Esophagus squamous epithelium (tissue), 5 donors: ENCODE measurements at regions not wholly inside any gene's neighbourhood (a gene's known extent, or its start where the extent isn't known, plus 50 kb on each side); places are given as distances from the start of the nearest gene placed in this dataset.

Experiments
- DNase-seq: peaks from one replicate; lab custom pipeline; 2025; lab: John Stamatoyannopoulos, UW
- H3K27ac ChIP-seq, 4 donors: fragments of 200-600 bp; sonication (generic); one replicate each; pipeline ENCODE4 v1.5.1; 2016 to 2019; ENCODE audit warnings: mild to moderate bottlenecking in 1 of 4
- H3K27me3 ChIP-seq, 4 donors: fragments of 200-600 bp; sonication (generic); 1 replicate in 3 of 4; 2 replicates in 1 of 4; pipeline versions ENCODE4 v1.5.1 to v1.6.0; 2017 to 2021; ENCODE audit warnings: antibody characterized with exemption in 1 of 4
- H3K36me3 ChIP-seq, 3 donors: fragments of 200-600 bp; sonication (generic); one replicate each; pipeline ENCODE4 v1.5.1; 2016 to 2019
- H3K4me1 ChIP-seq, 3 donors: fragments of 200-600 bp; sonication (generic); one replicate each; pipeline ENCODE4 v1.5.1; 2017 to 2019
- H3K4me3 ChIP-seq, 4 donors: fragments of 200-600 bp; sonication (generic); 1 replicate in 3 of 4; 2 replicates in 1 of 4; pipeline ENCODE4 v1.5.1; 2016 to 2019; ENCODE audit warnings: mild to moderate bottlenecking in 2 of 4, moderate library complexity in 1 of 4
- H3K9me3 ChIP-seq, 3 donors: fragments of 200-600 bp; sonication (generic); one replicate each; pipeline ENCODE4 v1.5.1; 2016 to 2019
- POLR2A ChIP-seq, 4 donors: fragments of 450-650 bp; IDR thresholded peaks; one replicate each; pipeline ENCODE4 v1.6.1; 2017; ENCODE audit warnings: antibody characterized with exemption in 4 of 4, mild to moderate bottlenecking in 4 of 4, moderate library complexity in 3 of 4
- WGBS, 2 donors: methylation state at CpG; one replicate each; pipeline ENCODE4 v1.1.5; 2018; 5-methylcytosine and 5-hydroxymethylcytosine counted together
- intact Hi-C: fragments of 100-400 bp; cut with DNase I; formaldehyde crosslinking; loops from one replicate; pipeline ENCODE4 v1.15.0; 2022
- TF ChIP-seq, protein P1 (sequence below), 6 experiments: fragments of 450-650 bp in 4 of 6; fragments of 200-600 bp in 2 of 6; sonication (generic) in 2 of 6; IDR thresholded peaks; one replicate each; pipeline ENCODE4 v1.5.1; 2016 to 2019; ENCODE audit warnings: antibody characterized with exemption in 6 of 6, mild to moderate bottlenecking in 4 of 6, moderate library complexity in 4 of 6
- donor health status: DM: yes; HTN: yes; CAD: no.

DNA sequence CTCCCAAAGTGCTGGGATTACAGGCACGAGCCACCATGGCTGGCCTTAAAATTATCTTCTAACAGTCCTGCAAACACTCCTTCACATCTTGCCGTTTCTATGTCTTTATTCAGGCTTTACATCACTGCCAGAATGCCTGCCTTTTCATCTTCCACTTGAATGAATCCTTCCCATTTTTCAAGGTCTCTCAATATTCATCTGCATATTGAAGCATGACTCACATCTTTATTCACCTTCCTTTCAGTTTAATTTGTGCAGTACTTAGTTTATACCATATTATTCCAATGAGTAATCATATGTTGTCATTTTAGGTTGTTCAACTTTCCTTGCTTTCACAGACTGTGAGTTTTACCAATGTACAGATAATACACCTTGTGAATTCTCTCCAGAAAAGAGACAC is 510.1 kb upstream of the PIK3C3 start:
- Histone ChIP-seq H3K4me1 (no peaks in the 10 kb centered on the region), H3K27ac (no peak overlapping the region), H3K9me3 (no peaks in the 10 kb centered on the region), H3K36me3 (no peaks in the 10 kb centered on the region), H3K4me3 (no peak overlapping the region), H3K27me3 (no peaks in the 10 kb centered on the region)
- WGBS, 2 donors = 49 to 54% methylated on average over 2 of the region's 2 CpGs
- DNase-seq = no peak
- TF ChIP-seq, protein P1, sequence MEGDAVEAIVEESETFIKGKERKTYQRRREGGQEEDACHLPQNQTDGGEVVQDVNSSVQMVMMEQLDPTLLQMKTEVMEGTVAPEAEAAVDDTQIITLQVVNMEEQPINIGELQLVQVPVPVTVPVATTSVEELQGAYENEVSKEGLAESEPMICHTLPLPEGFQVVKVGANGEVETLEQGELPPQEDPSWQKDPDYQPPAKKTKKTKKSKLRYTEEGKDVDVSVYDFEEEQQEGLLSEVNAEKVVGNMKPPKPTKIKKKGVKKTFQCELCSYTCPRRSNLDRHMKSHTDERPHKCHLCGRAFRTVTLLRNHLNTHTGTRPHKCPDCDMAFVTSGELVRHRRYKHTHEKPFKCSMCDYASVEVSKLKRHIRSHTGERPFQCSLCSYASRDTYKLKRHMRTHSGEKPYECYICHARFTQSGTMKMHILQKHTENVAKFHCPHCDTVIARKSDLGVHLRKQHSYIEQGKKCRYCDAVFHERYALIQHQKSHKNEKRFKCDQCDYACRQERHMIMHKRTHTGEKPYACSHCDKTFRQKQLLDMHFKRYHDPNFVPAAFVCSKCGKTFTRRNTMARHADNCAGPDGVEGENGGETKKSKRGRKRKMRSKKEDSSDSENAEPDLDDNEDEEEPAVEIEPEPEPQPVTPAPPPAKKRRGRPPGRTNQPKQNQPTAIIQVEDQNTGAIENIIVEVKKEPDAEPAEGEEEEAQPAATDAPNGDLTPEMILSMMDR (IDR thresholded peaks at IDR 0.05) = no peak
- TF ChIP-seq POLR2A (IDR thresholded peaks at IDR 0.05) = no peak
- intact Hi-C loops = no loop called here

DNA sequence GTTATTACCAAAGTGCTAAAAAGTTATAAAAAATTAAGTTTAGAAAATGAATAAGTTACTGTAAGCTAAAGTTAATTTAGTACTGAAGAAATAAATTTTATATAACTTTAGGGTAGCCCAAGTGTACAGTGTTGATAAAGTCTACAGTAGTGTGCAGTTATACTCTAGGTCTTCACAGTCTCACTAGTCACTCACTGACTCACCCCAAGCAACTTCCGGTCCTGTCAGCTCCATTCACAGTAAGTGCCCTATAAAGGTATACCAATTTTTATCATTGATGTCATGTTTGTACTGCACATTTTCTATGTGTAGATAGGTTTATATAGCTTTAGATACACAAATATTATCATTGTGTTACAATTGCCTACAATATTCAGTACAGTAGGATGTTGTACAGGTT is 518.3 kb upstream of the PIK3C3 start:
- intact Hi-C loops = no loop called here
- no peak for DNase-seq
- H3K4me3 ChIP-seq = no peak overlapping the region
- no peaks in the 10 kb centered on the region for H3K4me1 ChIP-seq
- H3K27me3 ChIP-seq = no peaks in the 10 kb centered on the region
- WGBS, 2 donors = 63 to 67% methylated on average over 1 of the region's 1 CpG
- no peak overlapping the region for H3K27ac ChIP-seq
- TF ChIP-seq, protein P1 (IDR thresholded peaks at IDR 0.05) = no peak
- TF ChIP-seq POLR2A (IDR thresholded peaks at IDR 0.05) = no peak
- peaks cover 0 to 4% (median 0%) of the 10 kb centered on the region in 3 donors for H3K9me3 ChIP-seq
- H3K36me3 ChIP-seq = no peaks in the 10 kb centered on the region

DNA sequence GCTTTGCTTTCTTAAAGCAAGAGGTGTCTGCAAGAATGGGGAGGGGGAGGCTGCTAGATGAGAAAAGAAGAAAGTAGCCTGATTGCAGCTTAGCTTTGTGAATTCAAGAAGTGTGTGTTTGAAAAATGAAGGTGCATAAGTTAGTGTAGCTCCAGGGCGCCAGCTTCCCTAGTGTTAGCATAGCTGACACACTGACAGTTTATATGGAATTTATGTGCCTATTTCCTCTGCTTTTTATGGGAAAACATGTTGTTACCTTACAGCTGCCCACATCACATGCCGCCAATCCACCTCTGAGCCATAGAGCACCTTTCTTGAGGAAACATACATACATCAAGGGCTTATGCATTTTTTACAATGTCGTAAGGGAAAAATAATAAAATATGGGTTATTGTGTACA is 536.4 kb upstream of the PIK3C3 start:
- Histone ChIP-seq H3K36me3 (no peaks in the 10 kb centered on the region), H3K9me3 (no peaks in the 10 kb centered on the region), H3K27ac (no peak overlapping the region), H3K4me3 (no peak overlapping the region), H3K4me1 (no peaks in the 10 kb centered on the region), H3K27me3 (no peaks in the 10 kb centered on the region)
- 88 to 89% methylated on average over 3 of the region's 3 CpGs for WGBS, 2 donors
- DNase-seq = no peak
- intact Hi-C loops = no loop called here
- TF ChIP-seq POLR2A (IDR thresholded peaks at IDR 0.05) = no peak
- TF ChIP-seq, protein P1 (IDR thresholded peaks at IDR 0.05) = no peak

DNA sequence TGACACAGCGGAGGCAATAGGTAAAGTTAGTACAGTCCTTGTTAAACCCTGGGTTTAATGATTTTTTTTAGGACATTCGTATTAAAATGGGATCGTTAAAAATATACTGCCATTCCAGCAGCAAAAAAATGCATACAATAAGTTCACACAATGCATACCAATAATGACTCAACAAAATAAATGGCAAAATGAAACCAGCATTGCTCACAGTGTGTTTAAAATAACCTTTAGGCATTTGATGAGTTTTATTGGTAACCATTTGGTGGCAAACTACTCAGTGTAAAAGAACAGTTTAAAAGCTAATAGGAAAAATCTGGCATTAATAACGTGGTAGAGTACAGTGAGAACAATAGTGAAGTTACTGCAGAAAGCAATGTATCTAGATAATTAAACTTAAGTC is 539.0 kb upstream of the PIK3C3 start:
- intact Hi-C loops = no loop called here
- no peaks in the 10 kb centered on the region for H3K36me3 ChIP-seq

DNA sequence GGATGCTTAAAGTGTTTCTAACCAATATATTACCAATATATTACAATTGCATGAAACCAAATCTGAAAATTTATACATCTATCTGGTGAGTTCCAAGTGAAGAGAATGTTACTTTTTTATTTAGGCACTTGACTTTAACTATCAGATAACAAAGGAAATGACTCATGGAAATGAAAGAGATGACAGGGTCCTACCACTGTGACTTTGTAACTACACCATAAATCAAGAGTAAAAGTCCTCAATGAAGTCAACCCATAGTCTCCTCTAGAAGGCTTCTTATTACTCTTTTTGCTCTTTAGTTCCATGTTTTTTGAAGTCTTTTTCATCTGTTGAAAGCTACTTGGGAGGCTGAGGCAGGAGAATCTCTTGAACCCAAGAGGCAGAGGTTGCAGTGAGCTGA is 545.0 kb upstream of the PIK3C3 start:
- DNase-seq = no peak
- Histone ChIP-seq H3K9me3 (no peaks in the 10 kb centered on the region), H3K27me3 (no peaks in the 10 kb centered on the region), H3K4me3 (no peak overlapping the region), H3K4me1 (no peaks in the 10 kb centered on the region), H3K36me3 (no peaks in the 10 kb centered on the region), H3K27ac (no peak overlapping the region)
- TF ChIP-seq, protein P1 (IDR thresholded peaks at IDR 0.05) = no peak
- TF ChIP-seq POLR2A (IDR thresholded peaks at IDR 0.05) = no peak
- intact Hi-C loops = no loop called here

More for the DNA sequence above, 539.0 kb upstream of the PIK3C3 start:
- TF ChIP-seq, protein P1 (IDR thresholded peaks at IDR 0.05) = no peak
- no peak for TF ChIP-seq POLR2A (IDR thresholded peaks at IDR 0.05)
- Histone ChIP-seq H3K27ac (no peak overlapping the region), H3K4me1 (no peaks in the 10 kb centered on the region), H3K9me3 (no peaks in the 10 kb centered on the region), H3K27me3 (no peaks in the 10 kb centered on the region), H3K4me3 (no peak overlapping the region)
- DNase-seq = no peak
- WGBS, 2 donors = 73 to 74% methylated on average over 4 of the region's 4 CpGs
